Left colon (tissue), 2 donors: ENCODE measurements at regions not wholly inside any gene's neighbourhood (a gene's known extent, or its start where the extent isn't known, plus 50 kb on each side); places are given as distances from the start of the nearest gene placed in this dataset.

Experiments used
- ATAC-seq: fragments of 200-7000 bp; cut with Tn5 transposase; one replicate; pipeline ENCODE4 v1.9.1; 2020; ENCODE audit warnings: mild to moderate bottlenecking, moderate library complexity
- DNase-seq, 2 donors: peaks; one replicate each; pipeline ENCODE4 v3.0.0-alpha.2; 2020
- intact Hi-C, 2 donors: fragments of 100-400 bp; cut with DNase I in 1 of 2; cut with micrococcal nuclease in 1 of 2; formaldehyde crosslinking; loops; one replicate each; pipeline versions ENCODE4 v1.11.2 to v1.14.0; 2022; cut with DNase I, micrococcal nuclease
- donor health status: DM: no; HTN: no; CAD: no.
- donor health status: DM: yes; HTN: yes; CAD: no.

DNA sequence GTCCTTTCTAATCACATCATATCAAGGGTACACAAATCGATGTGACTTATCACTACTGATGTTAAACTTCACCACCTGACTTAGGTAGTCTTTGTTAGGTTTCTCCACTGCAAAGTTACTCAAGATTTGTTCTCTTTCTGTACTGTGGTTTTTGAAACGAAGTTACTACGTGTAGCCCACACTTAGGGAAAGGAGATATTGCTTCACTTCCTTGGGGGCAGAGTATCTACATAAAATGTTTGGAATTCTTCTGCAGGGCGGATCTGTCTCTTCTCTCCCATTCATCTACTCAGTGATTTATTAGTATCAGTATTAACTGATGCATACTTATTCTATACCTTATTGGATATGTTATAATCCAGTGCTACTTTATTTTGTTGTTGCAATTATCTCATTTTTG is 403.6 kb upstream of the MON1B start:
- intact Hi-C loops = no loop called here
- DNase-seq (no peak), ATAC-seq (no peak)

DNA sequence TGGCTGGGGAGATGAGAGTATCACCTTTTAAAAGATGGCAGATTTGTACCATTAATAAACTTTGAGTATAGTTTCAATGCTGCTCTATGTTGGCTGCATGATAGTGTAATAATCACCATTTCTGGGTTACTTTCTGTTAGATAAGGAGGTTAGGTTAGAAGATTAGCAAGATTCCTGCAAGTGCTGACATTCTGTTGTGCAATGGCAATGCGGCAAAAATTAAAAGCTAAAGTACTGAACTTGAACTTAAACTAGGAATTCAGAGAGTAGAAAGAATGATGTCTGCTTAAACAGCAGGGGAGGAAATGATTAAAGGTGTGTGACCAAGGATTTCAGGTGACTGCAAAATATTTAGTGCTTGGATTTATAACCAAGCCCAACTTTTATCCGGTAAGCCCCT is 399.8 kb upstream of the MON1B start:
- DNase-seq (no peak), ATAC-seq (no peak)
- intact Hi-C loops = no loop called here

DNA sequence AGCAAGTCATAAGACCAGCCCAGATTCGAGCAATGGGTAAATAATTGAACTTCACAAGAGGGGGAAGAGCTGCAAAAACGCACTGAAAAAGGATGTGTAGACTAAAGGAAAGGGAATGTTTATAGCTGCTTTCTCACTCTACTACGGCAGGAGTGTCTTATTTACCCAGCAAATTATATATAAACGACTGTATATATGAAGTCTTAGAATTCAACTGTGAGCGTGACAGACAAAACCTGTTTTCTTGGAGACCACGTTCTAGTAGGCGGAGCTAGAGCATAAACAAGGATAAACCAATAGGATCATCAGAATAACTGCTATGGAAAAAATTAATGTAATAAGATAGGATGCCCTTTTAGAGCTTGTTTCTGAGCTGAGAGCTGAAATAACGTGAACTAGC is 394.6 kb upstream of the MON1B start:
- DNase-seq = no peak
- intact Hi-C loops = no loop called here
- no peak for ATAC-seq

DNA sequence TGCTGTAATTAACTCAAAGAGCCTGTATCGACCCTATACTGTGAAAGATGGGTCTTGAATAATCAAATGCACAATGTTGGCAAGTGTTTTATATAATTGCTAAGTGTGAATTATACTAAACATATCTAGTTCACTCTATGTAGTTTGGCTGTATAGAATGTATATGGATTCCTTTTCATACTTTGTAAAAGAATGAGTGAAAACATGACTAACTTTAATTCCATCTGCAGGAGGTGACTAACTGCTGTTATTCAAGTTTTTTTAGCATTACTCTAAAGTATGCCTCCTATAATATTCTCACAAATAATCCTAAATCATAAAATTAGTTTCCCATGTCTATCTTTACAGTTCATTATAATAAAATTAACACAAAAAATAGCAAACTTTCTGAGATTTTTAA is 394.0 kb upstream of the MON1B start:
- DNase-seq (no peak), ATAC-seq (no peak)
- intact Hi-C loops = no loop called here

DNA sequence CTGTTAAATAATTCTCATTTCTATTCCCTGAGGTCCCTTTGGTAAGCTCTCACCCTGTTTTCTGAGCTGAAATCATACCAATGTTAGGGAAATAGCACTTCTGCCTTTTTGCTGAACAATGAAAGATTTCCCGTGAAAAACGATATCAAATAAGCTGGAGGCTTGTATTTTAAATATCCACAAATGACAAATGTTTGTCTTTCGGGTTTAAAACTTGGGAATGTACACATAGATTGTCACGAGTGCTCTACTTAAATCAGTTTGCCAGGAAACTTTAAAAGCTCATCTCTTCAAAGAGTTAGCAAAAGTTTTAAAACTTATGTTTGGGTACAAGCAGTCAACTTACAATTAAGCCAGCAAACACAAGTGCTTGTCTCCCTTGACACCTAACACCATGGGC is 393.5 kb upstream of the MON1B start:
- intact Hi-C loops = no loop called here
- DNase-seq (no peak), ATAC-seq (no peak)

DNA sequence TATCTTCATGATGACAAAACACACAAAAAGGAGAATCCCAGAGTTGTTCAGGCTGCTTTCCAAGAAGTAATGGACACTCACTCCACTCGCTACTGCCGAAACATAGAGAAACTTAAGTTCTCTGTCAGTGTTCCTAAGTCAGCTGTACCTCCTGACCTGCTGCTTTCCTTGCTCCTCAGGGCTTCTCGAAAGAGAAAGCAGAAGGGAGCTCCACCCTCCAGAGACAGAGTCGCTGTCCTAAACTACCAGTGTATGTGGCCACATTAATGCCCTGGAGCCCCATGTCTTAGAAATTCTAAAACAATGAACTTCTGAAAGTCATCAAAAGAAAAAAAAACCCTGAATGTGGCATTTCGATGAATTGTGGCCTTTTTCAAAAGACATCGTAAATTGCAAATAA is 390.8 kb upstream of the MON1B start:
- intact Hi-C loops = no loop called here

DNA sequence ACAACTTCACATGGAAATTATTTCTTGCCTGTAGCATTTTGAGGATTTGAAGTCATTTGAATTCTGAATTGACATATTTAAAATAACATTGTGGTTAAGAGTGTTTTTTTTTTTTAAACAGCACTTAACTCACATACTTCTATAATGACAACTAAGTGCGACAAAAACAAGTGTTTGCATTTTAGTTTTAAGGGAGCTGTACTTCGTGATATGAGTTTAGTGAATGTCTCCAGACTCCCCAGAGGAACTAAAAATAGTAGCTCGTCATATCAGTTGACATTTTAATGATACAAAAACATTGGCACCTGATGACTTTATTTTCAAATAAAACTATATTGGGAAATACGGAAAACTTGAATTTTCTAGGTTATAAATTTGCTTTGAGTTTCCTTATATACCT is 389.6 kb upstream of the MON1B start:
- no peak for ATAC-seq
- intact Hi-C loops = no loop called here
- DNase-seq = no peak

More for the DNA sequence above, 390.8 kb upstream of the MON1B start:
- DNase-seq (no peak), ATAC-seq (no peak)

DNA sequence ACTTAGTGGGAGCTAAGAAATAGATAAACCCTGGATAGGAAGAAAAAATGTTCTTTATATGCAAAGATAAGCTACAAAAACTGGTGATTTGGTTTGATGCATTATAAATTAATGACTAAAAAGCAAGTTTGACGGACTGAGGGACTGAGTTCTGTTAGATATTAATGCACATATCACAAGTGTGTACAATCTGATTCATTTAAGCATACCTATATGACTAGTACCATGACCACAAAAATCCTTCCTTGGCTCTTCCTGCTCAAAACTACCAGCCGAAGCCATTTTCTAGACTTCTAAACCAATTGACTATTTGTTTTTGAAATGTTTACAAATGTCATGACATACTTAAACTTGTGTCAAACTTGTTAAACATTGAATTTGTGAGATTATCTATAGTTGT is 374.5 kb upstream of the MON1B start:
- no peak for ATAC-seq
- intact Hi-C loops = no loop called here

DNA sequence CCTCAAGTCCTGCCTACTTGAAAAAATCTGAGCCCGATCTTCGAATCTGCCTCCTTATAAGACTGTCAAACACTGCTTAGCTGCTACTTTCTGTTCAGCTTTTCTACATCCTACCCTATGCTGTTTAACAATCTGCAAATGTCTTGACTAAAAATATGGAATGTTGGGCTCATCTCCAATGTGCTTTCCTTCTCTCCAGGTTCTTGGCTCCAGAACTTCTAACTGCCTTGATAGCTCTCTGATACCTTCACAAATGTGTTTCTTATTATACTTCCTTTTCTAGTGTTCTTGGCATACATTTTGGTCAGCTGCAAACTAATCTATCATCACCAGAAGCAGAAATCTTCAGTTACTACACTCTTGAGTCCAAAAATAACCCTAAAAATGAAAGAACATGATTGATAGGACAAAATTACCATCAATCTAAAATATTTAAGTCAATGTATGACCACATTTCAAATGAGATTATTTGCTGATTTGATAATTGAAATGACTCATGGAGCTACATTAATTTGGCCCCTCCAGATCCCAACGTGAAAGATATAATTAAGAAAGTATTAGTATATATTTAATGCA is 372.3 kb upstream of the MON1B start:
- intact Hi-C loops = no loop called here
- DNase-seq (no peak), ATAC-seq (no peak)

More for the DNA sequence above, 374.5 kb upstream of the MON1B start:
- no peak for DNase-seq

DNA sequence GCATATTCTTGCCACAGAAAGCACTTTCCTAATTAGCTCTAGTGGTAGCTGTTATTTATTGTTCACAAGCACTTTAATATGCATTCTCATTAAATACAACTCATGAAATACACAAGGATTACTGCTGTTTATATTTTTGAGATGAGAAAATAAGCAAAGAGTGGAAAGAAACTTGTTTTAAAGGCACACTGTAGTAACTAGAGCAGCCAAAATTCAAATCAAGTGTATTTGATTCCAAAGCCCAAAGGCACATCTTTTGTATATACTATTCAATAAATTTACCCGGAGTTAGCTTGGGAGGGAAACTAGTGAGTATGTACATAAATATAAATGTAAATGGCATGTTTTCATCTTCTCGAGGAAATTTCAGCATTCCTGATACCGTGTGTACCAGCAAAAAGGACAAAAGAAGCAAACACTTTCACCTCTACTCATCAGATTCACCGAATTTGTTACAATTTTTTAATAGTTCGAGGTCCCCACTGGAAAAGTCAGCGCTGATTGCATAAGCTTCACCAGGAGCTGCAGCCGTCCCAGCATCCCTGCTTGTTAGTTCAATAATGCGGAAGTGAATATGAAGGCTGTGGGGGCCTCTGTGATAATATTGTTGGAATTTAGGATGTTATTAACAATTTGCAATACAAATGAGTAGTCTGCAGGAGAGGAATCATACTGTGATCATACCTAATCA is 371.6 kb upstream of the MON1B start:
- no peak for ATAC-seq
- intact Hi-C loops = no loop called here
- DNase-seq = no peak

DNA sequence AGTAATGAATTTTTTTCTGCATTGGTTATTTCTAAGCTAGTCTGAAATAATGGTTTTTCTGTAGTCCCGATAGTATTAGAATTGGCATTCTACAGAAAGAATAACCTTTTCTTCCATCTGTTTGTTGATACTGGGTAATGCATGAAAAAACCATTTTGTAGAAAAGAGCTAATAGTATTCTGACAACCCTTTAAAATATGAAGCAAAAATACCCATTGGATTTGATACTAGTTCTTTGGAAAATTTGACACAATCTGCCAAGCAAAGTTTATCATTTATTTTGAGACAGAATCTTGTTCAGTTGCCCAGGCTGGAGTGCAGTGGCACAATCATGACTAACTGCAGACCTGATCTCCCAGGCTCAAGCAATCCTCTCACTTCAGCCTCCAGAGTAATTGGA is 366.8 kb upstream of the MON1B start:
- intact Hi-C loops = no loop called here
- ATAC-seq (no peak), DNase-seq (no peak)

DNA sequence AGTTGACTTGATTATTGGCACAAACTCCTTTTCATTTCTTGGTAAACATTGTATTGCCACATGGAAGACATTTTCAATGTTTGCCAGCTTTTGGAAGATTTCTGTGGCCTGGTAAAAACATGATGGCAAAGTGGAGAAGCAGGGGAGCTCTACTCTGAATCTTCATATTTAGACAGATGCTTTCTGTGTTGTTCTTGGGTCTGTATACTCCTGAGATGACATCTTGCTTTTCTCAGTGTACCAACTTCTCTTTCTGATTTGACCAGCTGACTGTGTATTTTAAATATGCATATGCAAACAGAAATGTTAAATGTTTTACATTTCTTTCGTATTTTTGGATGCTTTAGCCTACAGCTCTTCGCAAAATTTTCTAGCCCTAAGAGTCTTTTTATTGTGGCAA is 366.2 kb upstream of the MON1B start:
- intact Hi-C loops = no loop called here
- no peak for DNase-seq
- ATAC-seq = no peak

DNA sequence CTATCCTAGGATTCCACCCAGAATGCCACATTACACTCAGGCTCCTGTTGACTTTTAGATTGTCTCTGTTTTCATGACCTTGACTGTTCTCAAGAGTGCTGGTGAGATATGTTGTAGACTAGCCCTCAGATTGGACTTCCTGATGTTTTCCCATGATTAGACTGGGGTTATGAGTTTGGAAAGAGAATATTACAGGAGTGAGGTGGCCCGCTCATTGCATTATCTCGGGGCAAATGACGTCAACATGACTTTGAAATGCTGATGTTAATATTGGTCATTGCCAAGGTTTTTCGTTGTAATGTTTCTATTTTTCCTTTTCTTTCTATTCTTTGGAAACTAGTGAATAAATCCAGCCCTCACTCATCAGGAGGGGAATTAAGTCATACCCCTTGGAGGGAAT is 355.7 kb upstream of the MON1B start:
- no peak for DNase-seq
- intact Hi-C loops = no loop called here
- no peak for ATAC-seq

DNA sequence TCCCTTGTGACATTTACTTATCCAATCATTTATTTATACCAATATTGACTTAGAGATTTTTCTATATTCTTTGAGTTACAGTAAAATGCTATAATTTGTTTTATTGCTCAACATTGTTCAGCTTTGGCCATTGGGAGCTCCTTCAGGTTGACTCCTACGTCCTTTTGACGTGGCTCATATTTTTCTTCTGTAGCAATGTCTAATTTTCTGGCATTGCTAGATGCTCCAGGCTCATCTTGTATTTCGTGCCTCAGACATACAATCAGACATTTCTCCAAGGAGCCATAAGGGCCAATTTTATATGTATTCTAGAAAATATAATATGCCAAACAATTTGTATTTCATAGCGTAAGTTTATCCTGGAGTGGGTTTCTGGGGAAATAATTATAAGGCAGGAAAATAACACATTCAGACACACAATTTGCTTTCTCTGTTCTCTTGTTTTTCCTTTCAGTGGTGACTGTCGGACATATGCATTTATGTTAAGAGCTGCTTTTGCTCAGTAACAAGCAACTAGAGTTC is 355.1 kb upstream of the MON1B start:
- DNase-seq (no peak), ATAC-seq (no peak)
- intact Hi-C loops = no loop called here

DNA sequence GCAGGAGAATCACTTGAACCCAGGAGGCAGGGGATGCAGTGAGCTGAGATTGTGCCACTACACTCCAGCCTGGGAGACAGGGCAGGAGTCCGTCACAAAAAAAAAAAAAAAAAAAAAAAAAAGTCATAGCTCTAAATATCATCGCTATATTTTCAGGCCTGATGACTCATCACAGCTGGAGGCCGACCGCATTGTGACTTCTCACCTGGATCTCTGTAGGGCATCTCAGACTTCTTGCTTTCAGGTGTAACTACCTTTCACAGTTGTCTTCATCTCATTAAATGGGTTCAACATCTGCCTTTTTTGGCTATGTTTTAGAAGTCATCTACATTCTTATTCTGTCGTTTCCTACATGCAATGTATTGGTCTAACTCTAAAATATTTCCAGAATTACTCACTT is 353.1 kb upstream of the MON1B start:
- no peak for ATAC-seq
- intact Hi-C loops = no loop called here
- DNase-seq = no peak

DNA sequence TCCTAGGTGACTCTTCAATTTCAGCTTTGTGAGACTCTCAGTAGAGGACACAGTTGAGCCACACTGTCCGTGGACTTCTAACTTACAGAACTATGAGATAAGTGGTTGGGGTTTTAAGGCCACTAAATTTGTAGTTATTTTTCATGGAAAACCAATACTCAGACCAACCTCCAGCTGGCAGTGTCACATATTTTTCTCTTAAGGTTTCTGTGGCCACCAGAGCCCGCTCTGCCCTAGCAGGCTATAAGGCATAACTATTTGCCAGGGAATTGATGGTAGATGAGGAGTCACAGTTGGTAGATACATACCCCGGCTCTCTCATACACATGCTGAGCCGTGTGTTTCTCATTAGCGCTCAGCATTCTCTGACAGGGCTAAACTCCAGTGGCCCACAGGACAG is 336.8 kb upstream of the MON1B start:
- intact Hi-C loops = no loop called here
- DNase-seq = no peak
- ATAC-seq = no peak

DNA sequence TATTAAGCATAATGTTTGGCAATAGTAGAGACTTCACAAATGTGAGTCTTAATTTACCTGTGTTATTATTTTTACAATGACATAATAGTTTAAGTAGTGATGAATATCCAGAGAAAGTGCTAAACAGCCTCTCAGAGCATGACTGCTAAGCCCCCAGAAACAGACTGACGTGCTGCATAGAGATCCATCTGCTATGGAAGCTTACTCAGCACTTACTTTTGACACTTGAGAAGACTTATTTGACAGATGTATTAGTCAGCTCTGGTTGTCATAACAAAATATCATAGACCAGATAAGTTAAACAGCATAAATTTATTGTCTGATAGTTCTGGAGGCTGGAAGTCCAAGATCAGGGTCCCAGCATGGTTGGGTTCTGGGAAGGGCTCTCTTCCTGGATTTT is 334.9 kb upstream of the MON1B start:
- no peak for DNase-seq
- no peak for ATAC-seq
- intact Hi-C loops = no loop called here

DNA sequence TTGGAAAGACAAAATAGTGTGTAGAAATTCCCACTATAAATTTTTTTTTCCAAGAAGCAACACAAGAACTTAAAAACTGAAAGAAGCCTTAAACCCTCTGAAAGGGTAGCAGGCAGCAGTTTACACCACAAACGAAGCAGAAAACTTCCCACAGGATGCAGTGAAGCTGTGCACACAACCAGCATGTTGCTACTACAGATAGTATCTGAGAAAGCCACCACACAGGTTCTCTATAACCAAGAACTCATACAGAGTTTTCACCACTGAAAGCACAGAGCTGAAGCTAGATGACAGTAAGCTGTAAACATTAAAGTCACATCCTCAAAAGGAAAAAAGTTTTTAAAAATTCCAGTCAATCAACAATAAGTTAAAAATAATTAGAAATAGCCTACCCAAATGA is 333.6 kb upstream of the MON1B start:
- DNase-seq = no peak
- intact Hi-C loops = no loop called here
- ATAC-seq = no peak

DNA sequence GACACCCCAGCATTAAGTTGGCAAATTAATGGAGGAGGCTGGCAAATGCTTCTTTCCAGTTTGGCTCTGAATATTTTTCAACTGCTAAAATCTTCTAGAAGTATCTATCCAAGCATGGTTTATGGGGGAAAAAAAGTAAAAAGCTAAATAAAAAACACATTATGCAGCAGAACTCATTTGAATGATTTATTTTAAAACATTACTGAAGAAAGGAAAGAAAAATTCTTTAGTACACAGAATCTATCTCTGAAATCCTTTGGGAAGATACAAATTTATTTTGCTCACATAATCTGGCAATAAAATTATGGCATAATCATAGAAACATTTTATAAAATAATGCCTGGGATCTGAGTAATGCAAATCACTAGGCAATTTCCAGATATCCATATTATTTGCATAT is 328.1 kb upstream of the MON1B start:
- DNase-seq (no peak), ATAC-seq (no peak)
- intact Hi-C loops = no loop called here

DNA sequence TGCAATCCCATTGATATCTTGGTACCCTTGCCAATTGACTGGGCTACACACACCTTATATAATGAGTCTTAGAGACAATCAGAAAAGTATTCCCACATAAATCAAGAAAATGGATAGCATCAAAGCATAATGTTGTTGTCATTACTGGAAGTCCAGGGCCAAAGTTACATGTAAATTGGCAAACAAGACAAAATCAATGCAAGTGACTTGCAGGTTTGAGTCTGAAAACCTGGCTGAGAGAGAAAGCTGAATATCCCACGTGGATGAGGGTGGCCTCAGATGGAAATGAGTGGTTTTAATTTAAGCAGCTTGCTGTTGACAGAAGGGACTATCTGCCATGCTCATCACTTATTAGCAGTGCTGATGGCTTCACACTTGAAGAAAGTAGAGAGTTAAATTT is 324.0 kb upstream of the MON1B start:
- no peak for ATAC-seq
- intact Hi-C loops = no loop called here
- DNase-seq = no peak

DNA sequence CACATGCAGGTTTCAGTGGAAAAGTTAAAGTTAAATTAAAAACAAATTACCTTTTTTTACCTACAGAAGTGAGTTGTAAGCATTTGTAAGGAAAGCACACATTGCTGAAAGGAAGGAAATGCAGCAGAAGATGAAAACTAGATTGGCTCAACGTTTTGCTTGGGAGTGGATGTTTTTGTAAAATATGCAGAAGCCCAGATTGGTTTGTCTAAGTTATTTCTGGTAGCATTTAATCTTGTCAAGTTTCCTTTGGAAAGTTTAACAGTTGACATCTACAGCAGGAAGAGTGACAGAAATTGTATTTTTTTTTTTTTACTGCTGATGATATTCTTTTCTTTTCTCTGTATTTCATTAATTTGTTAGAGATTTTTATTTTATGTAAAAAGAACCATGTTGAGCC is 315.1 kb upstream of the MON1B start:
- no peak for ATAC-seq

More for the DNA sequence above, 315.1 kb upstream of the MON1B start:
- no peak for DNase-seq
- intact Hi-C loops = no loop called here
